ENCODE measurements at regions not wholly inside any gene's neighbourhood (a gene's known extent, or its start where the extent isn't known, plus 50 kb on each side); places are given as distances from the start of the nearest gene placed in this dataset.

GRCh38 chr21:34260277-34261008, 103.4 kb upstream of the KCNE2 start (continued):
- TF ChIP-seq, protein P1, sequence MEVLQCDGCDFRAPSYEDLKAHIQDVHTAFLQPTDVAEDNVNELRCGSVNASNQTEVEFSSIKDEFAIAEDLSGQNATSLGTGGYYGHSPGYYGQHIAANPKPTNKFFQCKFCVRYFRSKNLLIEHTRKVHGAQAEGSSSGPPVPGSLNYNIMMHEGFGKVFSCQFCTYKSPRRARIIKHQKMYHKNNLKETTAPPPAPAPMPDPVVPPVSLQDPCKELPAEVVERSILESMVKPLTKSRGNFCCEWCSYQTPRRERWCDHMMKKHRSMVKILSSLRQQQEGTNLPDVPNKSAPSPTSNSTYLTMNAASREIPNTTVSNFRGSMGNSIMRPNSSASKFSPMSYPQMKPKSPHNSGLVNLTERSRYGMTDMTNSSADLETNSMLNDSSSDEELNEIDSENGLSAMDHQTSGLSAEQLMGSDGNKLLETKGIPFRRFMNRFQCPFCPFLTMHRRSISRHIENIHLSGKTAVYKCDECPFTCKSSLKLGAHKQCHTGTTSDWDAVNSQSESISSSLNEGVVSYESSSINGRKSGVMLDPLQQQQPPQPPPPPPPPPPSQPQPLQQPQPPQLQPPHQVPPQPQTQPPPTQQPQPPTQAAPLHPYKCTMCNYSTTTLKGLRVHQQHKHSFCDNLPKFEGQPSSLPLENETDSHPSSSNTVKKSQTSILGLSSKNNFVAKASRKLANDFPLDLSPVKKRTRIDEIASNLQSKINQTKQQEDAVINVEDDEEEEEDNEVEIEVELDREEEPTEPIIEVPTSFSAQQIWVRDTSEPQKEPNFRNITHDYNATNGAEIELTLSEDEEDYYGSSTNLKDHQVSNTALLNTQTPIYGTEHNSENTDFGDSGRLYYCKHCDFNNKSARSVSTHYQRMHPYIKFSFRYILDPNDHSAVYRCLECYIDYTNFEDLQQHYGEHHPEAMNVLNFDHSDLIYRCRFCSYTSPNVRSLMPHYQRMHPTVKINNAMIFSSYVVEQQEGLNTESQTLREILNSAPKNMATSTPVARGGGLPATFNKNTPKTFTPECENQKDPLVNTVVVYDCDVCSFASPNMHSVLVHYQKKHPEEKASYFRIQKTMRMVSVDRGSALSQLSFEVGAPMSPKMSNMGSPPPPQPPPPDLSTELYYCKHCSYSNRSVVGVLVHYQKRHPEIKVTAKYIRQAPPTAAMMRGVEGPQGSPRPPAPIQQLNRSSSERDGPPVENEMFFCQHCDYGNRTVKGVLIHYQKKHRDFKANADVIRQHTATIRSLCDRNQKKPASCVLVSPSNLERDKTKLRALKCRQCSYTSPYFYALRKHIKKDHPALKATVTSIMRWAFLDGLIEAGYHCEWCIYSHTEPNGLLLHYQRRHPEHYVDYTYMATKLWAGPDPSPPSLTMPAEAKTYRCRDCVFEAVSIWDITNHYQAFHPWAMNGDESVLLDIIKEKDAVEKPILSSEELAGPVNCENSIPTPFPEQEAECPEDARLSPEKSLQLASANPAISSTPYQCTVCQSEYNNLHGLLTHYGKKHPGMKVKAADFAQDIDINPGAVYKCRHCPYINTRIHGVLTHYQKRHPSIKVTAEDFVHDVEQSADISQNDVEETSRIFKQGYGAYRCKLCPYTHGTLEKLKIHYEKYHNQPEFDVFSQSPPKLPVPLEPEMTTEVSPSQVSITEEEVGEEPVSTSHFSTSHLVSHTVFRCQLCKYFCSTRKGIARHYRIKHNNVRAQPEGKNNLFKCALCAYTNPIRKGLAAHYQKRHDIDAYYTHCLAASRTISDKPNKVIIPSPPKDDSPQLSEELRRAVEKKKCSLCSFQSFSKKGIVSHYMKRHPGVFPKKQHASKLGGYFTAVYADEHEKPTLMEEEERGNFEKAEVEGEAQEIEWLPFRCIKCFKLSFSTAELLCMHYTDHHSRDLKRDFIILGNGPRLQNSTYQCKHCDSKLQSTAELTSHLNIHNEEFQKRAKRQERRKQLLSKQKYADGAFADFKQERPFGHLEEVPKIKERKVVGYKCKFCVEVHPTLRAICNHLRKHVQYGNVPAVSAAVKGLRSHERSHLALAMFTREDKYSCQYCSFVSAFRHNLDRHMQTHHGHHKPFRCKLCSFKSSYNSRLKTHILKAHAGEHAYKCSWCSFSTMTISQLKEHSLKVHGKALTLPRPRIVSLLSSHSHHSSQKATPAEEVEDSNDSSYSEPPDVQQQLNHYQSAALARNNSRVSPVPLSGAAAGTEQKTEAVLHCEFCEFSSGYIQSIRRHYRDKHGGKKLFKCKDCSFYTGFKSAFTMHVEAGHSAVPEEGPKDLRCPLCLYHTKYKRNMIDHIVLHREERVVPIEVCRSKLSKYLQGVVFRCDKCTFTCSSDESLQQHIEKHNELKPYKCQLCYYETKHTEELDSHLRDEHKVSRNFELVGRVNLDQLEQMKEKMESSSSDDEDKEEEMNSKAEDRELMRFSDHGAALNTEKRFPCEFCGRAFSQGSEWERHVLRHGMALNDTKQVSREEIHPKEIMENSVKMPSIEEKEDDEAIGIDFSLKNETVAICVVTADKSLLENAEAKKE (CRISPR knock-in tag; IDR thresholded peaks at IDR 0.05) = no peak

- no peaks in the 10 kb centered on the region for H3F3A ChIP-seq (replicated peaks; ENCODE audit: low read depth)
- H4K20me1 ChIP-seq (replicated peaks; ENCODE audit: insufficient read depth) = no peaks in the 10 kb centered on the region
- DNase-seq (ENCODE audit: low spot score) = no peak
- no peak overlapping the region for H3K4me2 ChIP-seq
- H3K9me3 Mint-ChIP-seq = no peaks in the 10 kb centered on the region; the same call in 1 of the 3 replicates
- H3K36me3 Mint-ChIP-seq (ENCODE audit: low read depth) = peaks cover 4% of the 10 kb centered on the region; the same call in 1 of the 3 replicates
- peaks cover 10% of the 10 kb centered on the region for H3K9me2 ChIP-seq (ENCODE audit: insufficient read depth)
- H3K27ac ChIP-seq (ENCODE audit: low read depth) = no peak overlapping the region
- no peaks in the 10 kb centered on the region for H3K27me3 ChIP-seq (ENCODE audit: insufficient read depth)
- H3K4me3 ChIP-seq = no peak overlapping the region
- H3K36me3 ChIP-seq (ENCODE audit: insufficient read depth) = no peaks in the 10 kb centered on the region
- no peak overlapping the region for H3K27ac Mint-ChIP-seq
- no peaks in the 10 kb centered on the region for H3K4me1 ChIP-seq (ENCODE audit: insufficient read depth)
- H3K4me3 Mint-ChIP-seq = no peak overlapping the region
- H3K79me2 ChIP-seq (replicated peaks; ENCODE audit: insufficient read depth) = no peaks in the 10 kb centered on the region
- no peak for ATAC-seq
- no peak overlapping the region for H2AFZ ChIP-seq
- H3K27me3 Mint-ChIP-seq (ENCODE audit: insufficient read depth, low read depth, poor library complexity) = peaks cover 6% of the 10 kb centered on the region
- no peaks in the 10 kb centered on the region; the same call in 2 of the 3 replicates for H3K4me1 Mint-ChIP-seq
- TF ChIP-seq, protein P2, sequence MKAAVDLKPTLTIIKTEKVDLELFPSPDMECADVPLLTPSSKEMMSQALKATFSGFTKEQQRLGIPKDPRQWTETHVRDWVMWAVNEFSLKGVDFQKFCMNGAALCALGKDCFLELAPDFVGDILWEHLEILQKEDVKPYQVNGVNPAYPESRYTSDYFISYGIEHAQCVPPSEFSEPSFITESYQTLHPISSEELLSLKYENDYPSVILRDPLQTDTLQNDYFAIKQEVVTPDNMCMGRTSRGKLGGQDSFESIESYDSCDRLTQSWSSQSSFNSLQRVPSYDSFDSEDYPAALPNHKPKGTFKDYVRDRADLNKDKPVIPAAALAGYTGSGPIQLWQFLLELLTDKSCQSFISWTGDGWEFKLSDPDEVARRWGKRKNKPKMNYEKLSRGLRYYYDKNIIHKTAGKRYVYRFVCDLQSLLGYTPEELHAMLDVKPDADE (IDR thresholded peaks at IDR 0.05) = no peak
- TF ChIP-seq NANOG (IDR thresholded peaks at IDR 0.05; ENCODE audit: borderline replicate concordance) (no peak), CREB1 (CRISPR knock-in tag; IDR thresholded peaks at IDR 0.05; ENCODE audit: low read depth) (no peak), EZH2phosphoT487 (IDR thresholded peaks at IDR 0.05; ENCODE audit: unreplicated experiment) (no peak), POLR2AphosphoS5 (IDR thresholded peaks at IDR 0.05; ENCODE audit: low read depth) (no peak), ZNF114 (CRISPR knock-in tag; IDR thresholded peaks at IDR 0.05) (no peak)
- TF ChIP-seq, protein P1 (CRISPR knock-in tag; IDR thresholded peaks at IDR 0.05) = no peak
Measured at GRCh38 chr21:34261841-34262468, 101.9 kb upstream of the KCNE2 start.

Data from GM23338 (cell line).